Keratinocyte (primary cell): ENCODE measurements at regions not wholly inside any gene's neighbourhood (a gene's known extent, or its start where the extent isn't known, plus 50 kb on each side); places are given as distances from the start of the nearest gene placed in this dataset.
"Not testable (repeated sequence)": the region's sequence is repeated elsewhere in the genome, so short reads cannot be mapped to it uniquely, and the experiment has no call there.

Experiments
- CTCF ChIP-seq, 3 experiments: IDR thresholded peaks in 1 of 3; conservative IDR thresholded peaks in 1 of 3; optimal IDR thresholded peaks in 1 of 3; 2 replicates in 2 of 3; 3 replicates in 1 of 3; pipeline versions ENCODE3 to v1.5.1; 2011; ENCODE audit warnings: low read length in 3 of 3, mild to moderate bottlenecking in 3 of 3, moderate library complexity in 2 of 3, control low read depth in 1 of 3, inconsistent platforms in 1 of 3; ENCODE audit not compliant: insufficient read depth in 2 of 3; ENCODE audit errors: extremely low read depth in 1 of 3
- EZH2 ChIP-seq: IDR thresholded peaks from one replicate; pipeline ENCODE4 v1.6.1; 2012; ENCODE audit warnings: inconsistent platforms, mild to moderate bottlenecking, low read length, moderate library complexity

DNA sequence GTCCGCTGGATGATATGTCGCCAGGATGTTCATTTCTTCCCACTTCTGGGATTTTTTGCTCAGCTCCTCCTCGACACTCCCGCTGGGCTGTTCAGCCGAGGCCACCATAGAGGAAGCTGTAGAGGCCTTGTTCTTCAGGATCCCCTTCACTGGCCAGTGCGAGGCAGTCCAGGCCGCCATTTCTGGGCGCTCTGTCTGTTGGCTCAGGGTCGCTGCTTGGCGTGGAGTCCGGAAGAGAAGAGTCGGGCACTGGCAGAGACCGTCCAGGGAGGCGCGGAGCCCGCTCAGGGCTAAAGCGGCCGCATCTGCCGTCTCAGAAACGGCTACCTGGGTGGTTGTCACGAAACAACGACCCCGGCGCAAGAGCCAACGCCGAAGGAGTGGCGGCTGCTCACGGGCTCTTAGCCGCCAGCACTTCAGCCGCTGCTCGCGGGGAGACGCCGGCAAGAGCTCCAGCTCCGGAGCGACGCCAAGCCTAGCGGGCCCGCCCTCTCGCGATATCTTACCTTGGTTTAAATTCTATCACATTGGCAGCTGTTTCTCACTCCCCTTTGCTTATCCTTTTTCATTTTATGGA is 2395.9 kb upstream of the PCDH20 start:
- TF ChIP-seq CTCF (optimal IDR thresholded peaks at IDR 0.05 in 1 of 3, IDR thresholded peaks at IDR 0.05 in 1 of 3, conservative IDR thresholded peaks at IDR 0.05 in 1 of 3; ENCODE audit: extremely low read depth in 1 of 3, insufficient read depth in 2 of 3, low read length in 3 of 3); EZH2: not testable (repeated sequence)
